ENCODE measurements at regions not wholly inside any gene's neighbourhood (a gene's known extent, or its start where the extent isn't known, plus 50 kb on each side); places are given as distances from the start of the nearest gene placed in this dataset.

- RAD21 ChIA-PET (ENCODE audit: low non-redundant PET in 1 of 2, low total read pairs in 2 of 2, uncharacterized antibody in 2 of 2, unreplicated experiment in 2 of 2) = no interaction called here
- Histone ChIP-seq H3K4me1 (ENCODE audit: control insufficient read depth in 1 of 2, insufficient read depth in 2 of 2, low read length in 2 of 2) (no peaks in the 10 kb centered on the region), H3K9me2 (ENCODE audit: insufficient read depth) (no peaks in the 10 kb centered on the region), H3K27me3 (ENCODE audit: insufficient read depth, low read length) (no peaks in the 10 kb centered on the region), H3K79me2 (ENCODE audit: insufficient read depth, low read length) (no peaks in the 10 kb centered on the region), H3K9ac (ENCODE audit: low read length) (no peak overlapping the region), H3K27ac (ENCODE audit: low read depth, low read length) (no peak overlapping the region), H2AFZ (ENCODE audit: low read depth, low read length, poor library complexity, severe bottlenecking) (no peak overlapping the region), H3K9me3 (ENCODE audit: control insufficient read depth in 1 of 2, insufficient read depth in 1 of 2, low read depth in 1 of 2, low read length in 2 of 2) (no peaks in the 10 kb centered on the region), H3K36me3 (ENCODE audit: control insufficient read depth in 1 of 2, insufficient read depth in 2 of 2, low read length in 2 of 2) (no peaks in the 10 kb centered on the region), H4K20me1 (ENCODE audit: insufficient read depth) (no peaks in the 10 kb centered on the region), H3K4me3 (replicated peaks in 1 of 2; ENCODE audit: low read depth in 1 of 2, low read length in 2 of 2) (no peak overlapping the region), H3K4me2 (ENCODE audit: low read length) (no peak overlapping the region)
- POLR2A ChIA-PET = no interaction called here
- no peak for ATAC-seq
- BruUV-seq (replicated peaks) = no TSS peak
- CTCF ChIA-PET = no interaction called here
- no peak for DNase-seq (ENCODE audit: low read depth, low spot score)
- intact Hi-C loops (cut with micrococcal nuclease) = loop anchor here (5.0 kb wide), 2 partner anchors 653 to 863 kb away; no protein-coding TSS in a partner anchor
- TF ChIP-seq CEBPB (IDR thresholded peaks at IDR 0.05; ENCODE audit: low read depth) (no peak), ZNF274 (IDR thresholded peaks at IDR 0.05; ENCODE audit: low read depth, low read length) (no peak), ZBTB33 (IDR thresholded peaks at IDR 0.05; ENCODE audit: extremely low read depth, insufficient replicate concordance, low read length) (no peak), ZFX (IDR thresholded peaks at IDR 0.05) (no peak), CBX3 (IDR thresholded peaks at IDR 0.05; ENCODE audit: low read depth) (no peak), CTCF (IDR thresholded peaks at IDR 0.05 in 2 of 3, conservative IDR thresholded peaks at IDR 0.05 in 1 of 3; ENCODE audit: borderline replicate concordance in 1 of 3, insufficient read depth in 1 of 3, low read depth in 2 of 3, low read length in 2 of 3) (no peak), JUND (IDR thresholded peaks at IDR 0.05) (no peak), SIN3A (IDR thresholded peaks at IDR 0.05; ENCODE audit: low read depth) (no peak), SRF (IDR thresholded peaks at IDR 0.05; ENCODE audit: low read depth) (no peak), ELF1 (IDR thresholded peaks at IDR 0.05; ENCODE audit: borderline replicate concordance, low read depth) (no peak), EZH2phosphoT487 (IDR thresholded peaks at IDR 0.05; ENCODE audit: borderline replicate concordance) (no peak), POLR2AphosphoS5 (IDR thresholded peaks at IDR 0.05; ENCODE audit: low read depth, low read length) (no peak)
Observed at GRCh38 chr22:48490500-48491411, 1336.9 kb downstream of the BRD1 start.
